NCI-H1092 (cell line): ENCODE measurements at regions not wholly inside any gene's neighbourhood (a gene's known extent, or its start where the extent isn't known, plus 50 kb on each side); places are given as distances from the start of the nearest gene placed in this dataset.

Experiments used
- DNase-seq: peaks from one replicate; lab custom pipeline; 2025; lab: John Stamatoyannopoulos, UW

- DNase-seq = no peak
These were observed 176.0 kb downstream of the ABHD5 start for GRCh38 chr3:43866529-43867353.

- no peak for DNase-seq
These were observed 176.8 kb downstream of the ABHD5 start for GRCh38 chr3:43867436-43868072.

- DNase-seq = no peak
These were observed 178.8 kb downstream of the ABHD5 start for GRCh38 chr3:43869491-43869890.

GRCh38 chr3:43870120-43870519 is 179.4 kb downstream of the ABHD5 start:
- no peak for DNase-seq

- no peak for DNase-seq
These were observed 180.3 kb downstream of the ABHD5 start for GRCh38 chr3:43870844-43871626.

GRCh38 chr3:43871627-43872245 is 181.0 kb downstream of the ABHD5 start:
- no peak for DNase-seq

GRCh38 chr3:43872301-43872700 is 181.6 kb downstream of the ABHD5 start:
- DNase-seq = no peak

- DNase-seq = no peak
These were observed 182.2 kb downstream of the ABHD5 start for GRCh38 chr3:43872901-43873300.

- DNase-seq = no peak
These were observed 183.0 kb downstream of the ABHD5 start for GRCh38 chr3:43873723-43874122.

- DNase-seq = no peak
These were observed 183.6 kb downstream of the ABHD5 start for GRCh38 chr3:43874290-43874689.

GRCh38 chr3:43874731-43875130 is 184.0 kb downstream of the ABHD5 start:
- DNase-seq = no peak

GRCh38 chr3:43876648-43877047 is 185.9 kb downstream of the ABHD5 start:
- DNase-seq = no peak

GRCh38 chr3:43879166-43879565 is 188.4 kb downstream of the ABHD5 start:
- DNase-seq = no peak

GRCh38 chr3:43882976-43883680 is 192.4 kb downstream of the ABHD5 start:
- no peak for DNase-seq

- DNase-seq = peak; percentile 54
These were observed 193.1 kb downstream of the ABHD5 start for GRCh38 chr3:43883729-43884396.

GRCh38 chr3:43884581-43884980 is 193.8 kb downstream of the ABHD5 start:
- no peak for DNase-seq

- no peak for DNase-seq
These were observed 195.3 kb downstream of the ABHD5 start for GRCh38 chr3:43885908-43886618.

GRCh38 chr3:43892061-43892460 is 201.3 kb downstream of the ABHD5 start:
- no peak for DNase-seq

GRCh38 chr3:43892526-43892925 is 201.8 kb downstream of the ABHD5 start:
- no peak for DNase-seq

GRCh38 chr3:43893727-43894126 is 203.0 kb downstream of the ABHD5 start:
- DNase-seq = no peak
